Uterus (tissue), 3 donors: ENCODE measurements at regions not wholly inside any gene's neighbourhood (a gene's known extent, or its start where the extent isn't known, plus 50 kb on each side); places are given as distances from the start of the nearest gene placed in this dataset.

ENCODE experiments used
- DNase-seq, 2 donors: peaks; one replicate each; pipeline ENCODE4 v3.0.0-alpha.2; 2019 to 2020
- H3K27ac ChIP-seq, 2 donors: fragments of 200-600 bp; sonication (generic); 1 replicate in 1 of 2; 2 replicates in 1 of 2; pipeline ENCODE4 v1.5.1; 2016 to 2018
- H3K27me3 ChIP-seq, 2 donors: fragments of 200-600 bp; sonication (generic); one replicate each; pipeline ENCODE4 v1.5.1; 2018 to 2019; ENCODE audit warnings: control low read depth in 1 of 2
- H3K36me3 ChIP-seq, 2 donors: fragments of 200-600 bp; sonication (generic); one replicate each; pipeline ENCODE4 v1.5.1; 2019; ENCODE audit warnings: control low read depth in 1 of 2
- H3K4me1 ChIP-seq, 2 donors: fragments of 200-600 bp; sonication (generic); one replicate each; pipeline ENCODE4 v1.5.1; 2018 to 2019; ENCODE audit warnings: control low read depth in 1 of 2
- H3K4me3 ChIP-seq, 2 donors: fragments of 200-600 bp; sonication (generic); 1 replicate in 1 of 2; 2 replicates in 1 of 2; pipeline ENCODE4 v1.5.1; 2018 to 2019; ENCODE audit warnings: mild to moderate bottlenecking in 1 of 2
- H3K9me3 ChIP-seq, 2 donors: fragments of 200-600 bp; sonication (generic); one replicate each; pipeline ENCODE4 v1.5.1; 2019; ENCODE audit warnings: control low read depth in 1 of 2
- POLR2A ChIP-seq, 2 donors: fragments of 450-650 bp; IDR thresholded peaks; one replicate each; pipeline ENCODE4 v1.6.1; 2016; ENCODE audit warnings: antibody characterized with exemption in 2 of 2, mild to moderate bottlenecking in 1 of 2, moderate library complexity in 1 of 2
- intact Hi-C: fragments of 100-400 bp; cut with DNase I; formaldehyde crosslinking; loops from one replicate; pipeline ENCODE4 v1.15.1; 2023; ENCODE audit warnings: low total_unique reads
- TF ChIP-seq, protein P1 (sequence below), 4 experiments: fragments of 200-600 bp in 2 of 4; fragments of 450-650 bp in 2 of 4; sonication (generic) in 2 of 4; IDR thresholded peaks; one replicate each; pipeline ENCODE4 v1.5.1; 2016 to 2019; ENCODE audit warnings: antibody characterized with exemption in 4 of 4, mild to moderate bottlenecking in 2 of 4, moderate library complexity in 1 of 4
- donor health status: DM: yes; HTN: yes; CAD: no.

DNA sequence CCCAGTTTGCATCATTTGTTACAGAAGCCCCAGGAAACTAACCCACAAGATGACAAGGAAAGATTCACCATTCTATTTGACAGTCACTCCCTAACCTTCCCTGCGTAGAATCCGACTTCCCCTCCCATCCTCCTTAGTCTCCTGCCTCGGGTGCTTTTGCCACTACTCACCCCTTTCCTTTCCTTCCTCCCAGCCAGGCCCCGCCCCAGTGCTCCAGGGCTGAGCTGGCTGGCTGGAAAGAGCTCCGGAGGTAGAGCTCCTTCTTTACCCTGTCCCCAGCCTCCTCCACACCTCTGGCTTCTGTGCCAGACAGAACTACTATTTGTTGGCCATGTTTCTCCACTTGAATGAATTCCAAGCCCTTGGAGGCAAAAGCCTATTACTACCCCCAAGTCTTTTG is 317.6 kb upstream of the NCKAP5 start:
- H3K4me3 ChIP-seq: no peak overlapping the region
- TF ChIP-seq, protein P1, sequence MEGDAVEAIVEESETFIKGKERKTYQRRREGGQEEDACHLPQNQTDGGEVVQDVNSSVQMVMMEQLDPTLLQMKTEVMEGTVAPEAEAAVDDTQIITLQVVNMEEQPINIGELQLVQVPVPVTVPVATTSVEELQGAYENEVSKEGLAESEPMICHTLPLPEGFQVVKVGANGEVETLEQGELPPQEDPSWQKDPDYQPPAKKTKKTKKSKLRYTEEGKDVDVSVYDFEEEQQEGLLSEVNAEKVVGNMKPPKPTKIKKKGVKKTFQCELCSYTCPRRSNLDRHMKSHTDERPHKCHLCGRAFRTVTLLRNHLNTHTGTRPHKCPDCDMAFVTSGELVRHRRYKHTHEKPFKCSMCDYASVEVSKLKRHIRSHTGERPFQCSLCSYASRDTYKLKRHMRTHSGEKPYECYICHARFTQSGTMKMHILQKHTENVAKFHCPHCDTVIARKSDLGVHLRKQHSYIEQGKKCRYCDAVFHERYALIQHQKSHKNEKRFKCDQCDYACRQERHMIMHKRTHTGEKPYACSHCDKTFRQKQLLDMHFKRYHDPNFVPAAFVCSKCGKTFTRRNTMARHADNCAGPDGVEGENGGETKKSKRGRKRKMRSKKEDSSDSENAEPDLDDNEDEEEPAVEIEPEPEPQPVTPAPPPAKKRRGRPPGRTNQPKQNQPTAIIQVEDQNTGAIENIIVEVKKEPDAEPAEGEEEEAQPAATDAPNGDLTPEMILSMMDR (IDR thresholded peaks at IDR 0.05): no peak
- no peak for TF ChIP-seq POLR2A (IDR thresholded peaks at IDR 0.05)
- no peak overlapping the region for H3K27ac ChIP-seq
- DNase-seq: no peak
- no peaks in the 10 kb centered on the region for H3K27me3 ChIP-seq
- H3K36me3 ChIP-seq: no peaks in the 10 kb centered on the region
- H3K9me3 ChIP-seq: no peaks in the 10 kb centered on the region
- no peaks in the 10 kb centered on the region for H3K4me1 ChIP-seq
- intact Hi-C loops: no loop called here

DNA sequence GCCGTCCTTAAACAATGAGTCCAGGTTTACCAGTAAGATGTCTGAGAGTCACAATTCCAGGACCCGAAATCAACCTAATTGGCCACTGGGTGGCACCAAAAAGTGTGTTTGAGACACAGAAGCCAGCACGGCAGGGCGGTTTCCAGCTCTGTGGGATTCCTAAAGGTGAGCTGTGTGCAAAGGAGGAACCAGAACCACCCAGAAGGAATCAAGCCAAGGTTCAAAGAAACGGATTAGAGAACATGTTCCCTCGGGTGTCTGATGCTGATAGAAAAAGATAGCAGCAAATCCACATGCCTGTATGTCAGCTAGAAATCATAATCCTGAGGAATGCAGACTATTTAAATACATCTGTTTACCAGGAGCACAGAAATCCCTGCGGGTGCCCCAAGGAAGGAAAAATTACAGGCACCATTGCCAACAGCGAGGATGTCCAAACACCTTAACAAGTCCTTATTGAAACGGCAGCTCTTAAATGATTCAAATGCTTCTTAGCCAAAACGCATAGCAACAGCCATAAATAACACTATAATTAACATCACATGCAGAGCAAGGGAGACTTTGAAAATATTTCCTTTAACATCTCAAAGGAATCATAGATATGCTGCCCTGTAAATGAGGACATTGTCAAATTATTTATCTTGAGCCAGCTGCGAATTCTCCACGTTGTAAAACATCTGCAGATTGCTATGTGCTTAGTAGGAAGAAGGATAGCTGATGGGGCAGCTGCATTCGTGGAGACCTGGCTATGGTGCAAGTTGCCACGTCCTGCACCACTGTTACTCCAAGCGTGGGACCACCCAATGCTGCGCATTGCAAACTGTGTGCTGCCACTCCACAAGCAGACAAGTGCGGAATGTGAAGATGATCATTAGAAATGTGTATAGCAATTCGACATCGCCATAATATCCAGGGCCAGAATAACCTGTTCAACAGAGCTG is 318.7 kb upstream of the NCKAP5 start:
- Histone ChIP-seq H3K27ac (no peak overlapping the region), H3K4me3 (no peak overlapping the region), H3K9me3 (no peaks in the 10 kb centered on the region), H3K36me3 (no peaks in the 10 kb centered on the region), H3K27me3 (no peaks in the 10 kb centered on the region), H3K4me1 (no peaks in the 10 kb centered on the region)
- no peak for TF ChIP-seq POLR2A (IDR thresholded peaks at IDR 0.05)
- TF ChIP-seq, protein P1 (IDR thresholded peaks at IDR 0.05): peak; percentile 6 to 28 (median 18)
- intact Hi-C loops: no loop called here
- peak in 1 of 2 donors; percentile 27 for DNase-seq

DNA sequence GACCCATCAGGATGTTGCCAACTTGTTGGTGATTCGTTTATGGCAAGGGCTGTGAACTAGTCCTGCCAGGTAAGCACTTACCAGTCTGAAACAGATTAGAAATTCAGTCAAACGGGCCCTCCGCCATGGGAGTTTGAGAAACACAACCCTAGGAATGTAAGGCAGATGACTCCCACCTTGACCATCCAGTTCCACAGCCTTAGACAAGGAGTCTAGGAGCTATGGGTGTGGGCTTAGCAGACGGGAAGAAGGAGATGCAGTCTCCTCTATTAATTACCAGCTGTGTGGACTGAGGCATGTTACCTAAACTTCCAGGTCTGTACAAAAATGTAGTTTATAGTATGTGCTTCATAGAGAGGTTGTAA is 319.4 kb upstream of the NCKAP5 start:
- Histone ChIP-seq H3K27me3 (no peaks in the 10 kb centered on the region), H3K36me3 (no peaks in the 10 kb centered on the region), H3K4me1 (no peaks in the 10 kb centered on the region), H3K27ac (no peak overlapping the region), H3K4me3 (no peak overlapping the region), H3K9me3 (no peaks in the 10 kb centered on the region)
- TF ChIP-seq POLR2A (IDR thresholded peaks at IDR 0.05): no peak
- TF ChIP-seq, protein P1 (IDR thresholded peaks at IDR 0.05): no peak
- no peak for DNase-seq
- intact Hi-C loops: no loop called here

DNA sequence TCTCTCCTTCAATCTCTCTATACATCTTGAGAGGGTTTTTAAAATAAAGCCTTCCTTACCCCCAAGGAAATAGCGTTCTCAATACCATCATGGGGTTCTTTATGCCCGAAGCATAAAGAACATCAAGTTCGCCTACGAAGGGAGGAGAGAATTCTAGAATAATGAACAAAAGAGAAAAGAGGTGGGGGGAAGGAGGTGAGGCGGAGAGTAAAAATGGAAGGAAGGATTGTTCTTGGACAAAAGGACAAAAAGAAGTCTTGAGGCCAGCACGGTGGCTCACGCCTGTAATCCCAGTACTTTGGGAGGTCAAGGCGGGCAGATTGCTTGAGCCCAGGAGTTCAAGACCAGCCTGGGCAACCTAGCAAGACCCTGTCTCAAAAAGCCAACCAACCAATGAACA is 319.8 kb upstream of the NCKAP5 start:
- TF ChIP-seq, protein P1 (IDR thresholded peaks at IDR 0.05): no peak
- no peak for TF ChIP-seq POLR2A (IDR thresholded peaks at IDR 0.05)
- Histone ChIP-seq H3K36me3 (no peaks in the 10 kb centered on the region), H3K9me3 (no peaks in the 10 kb centered on the region), H3K27ac (no peak overlapping the region), H3K27me3 (no peaks in the 10 kb centered on the region), H3K4me1 (no peaks in the 10 kb centered on the region), H3K4me3 (no peak overlapping the region)
- no peak for DNase-seq
- intact Hi-C loops: no loop called here

DNA sequence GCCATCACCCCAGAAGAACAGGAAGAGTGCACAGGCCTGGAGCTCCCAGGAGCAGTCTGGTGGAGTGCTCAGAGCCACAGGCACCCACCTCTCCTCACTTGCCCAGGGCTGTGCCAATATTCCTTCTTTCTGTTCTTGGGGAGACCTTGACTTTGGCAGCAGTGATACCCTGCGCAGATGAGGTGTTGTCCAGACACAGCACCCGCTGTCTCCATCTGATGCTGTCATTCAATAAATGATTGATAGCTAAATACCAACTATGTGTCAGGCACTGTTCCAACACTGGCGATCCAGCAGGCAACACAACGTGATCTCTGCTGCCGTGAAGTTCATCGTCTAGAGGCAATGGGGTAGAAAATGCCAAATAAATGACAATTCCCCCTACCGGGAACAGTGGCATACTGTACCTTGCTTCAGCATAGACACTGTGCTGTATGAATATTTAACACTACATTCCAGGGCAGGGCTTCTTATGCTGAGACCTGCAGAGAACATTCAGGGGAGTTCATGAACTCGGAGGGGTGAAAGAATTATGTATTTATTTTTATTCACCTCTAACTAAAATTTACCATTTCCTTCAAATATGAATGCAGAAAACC is 320.5 kb upstream of the NCKAP5 start:
- H3K4me1 ChIP-seq: no peaks in the 10 kb centered on the region
- H3K4me3 ChIP-seq: no peak overlapping the region
- no peaks in the 10 kb centered on the region for H3K36me3 ChIP-seq
- no peaks in the 10 kb centered on the region for H3K9me3 ChIP-seq
- DNase-seq: no peak
- TF ChIP-seq, protein P1 (IDR thresholded peaks at IDR 0.05): no peak
- TF ChIP-seq POLR2A (IDR thresholded peaks at IDR 0.05): no peak
- intact Hi-C loops: no loop called here
- no peak overlapping the region for H3K27ac ChIP-seq
- H3K27me3 ChIP-seq: no peaks in the 10 kb centered on the region
